Body of pancreas (tissue), 4 donors: ENCODE measurements at regions not wholly inside any gene's neighbourhood (a gene's known extent, or its start where the extent isn't known, plus 50 kb on each side); places are given as distances from the start of the nearest gene placed in this dataset.

ENCODE experiments used
- ATAC-seq: fragments of 150-250 bp; one replicate; pipeline ENCODE4 v1.9.1; 2016
- DNase-seq, 4 donors: peaks; one replicate each; pipeline ENCODE4 v3.0.0-alpha.2; 2019
- H3K27ac ChIP-seq, 4 donors: fragments of 200-600 bp; sonication (generic); 1 replicate in 3 of 4; 2 replicates in 1 of 4; pipeline versions ENCODE4 v1.5.1 to v1.6.1; 2016 to 2019; ENCODE audit warnings: mild to moderate bottlenecking in 1 of 4, mixed read lengths in 1 of 4, moderate library complexity in 1 of 4
- H3K27me3 ChIP-seq, 2 donors: fragments of 200-600 bp; sonication (generic); one replicate each; pipeline ENCODE4 v1.6.0; 2016; ENCODE audit warnings: mild to moderate bottlenecking in 1 of 2
- H3K36me3 ChIP-seq, 2 donors: fragments of 200-600 bp; sonication (generic); replicated peaks in 1 of 2; 2 replicates each; pipeline ENCODE4 v1.5.1; 2016; ENCODE audit warnings: low read depth in 2 of 2; ENCODE audit not compliant: insufficient read depth in 1 of 2
- H3K4me1 ChIP-seq: fragments of 200-600 bp; sonication (generic); one replicate; pipeline ENCODE4 v1.6.0; 2016
- H3K4me3 ChIP-seq, 2 donors: fragments of 200-600 bp; sonication (generic); 1 replicate in 1 of 2; 2 replicates in 1 of 2; pipeline ENCODE4 v1.5.1; 2016 to 2019
- H3K9me3 ChIP-seq, 3 donors: fragments of 200-600 bp; sonication (generic); 1 replicate in 2 of 3; 2 replicates in 1 of 3; pipeline ENCODE4 v1.5.1; 2016
- CTCF ChIP-seq, 7 experiments: fragments of 450-650 bp in 4 of 7; fragments of 200-600 bp in 3 of 7; sonication (generic) in 3 of 7; IDR thresholded peaks; one replicate each; pipeline ENCODE4 v1.5.1; 2016 to 2019; ENCODE audit warnings: antibody characterized with exemption in 7 of 7
- POLR2A ChIP-seq, 3 donors: fragments of 450-650 bp; IDR thresholded peaks; one replicate each; pipeline ENCODE4 v1.6.1; 2016; ENCODE audit warnings: antibody characterized with exemption in 3 of 3, mild to moderate bottlenecking in 2 of 3
- WGBS, 2 donors: methylation state at CpG; one replicate each; pipeline ENCODE4 v1.1.5; 2017; 5-methylcytosine and 5-hydroxymethylcytosine counted together
- intact Hi-C: fragments of 100-400 bp; cut with DNase I; formaldehyde crosslinking; loops from one replicate; pipeline ENCODE4 v1.15.1; 2023

DNA sequence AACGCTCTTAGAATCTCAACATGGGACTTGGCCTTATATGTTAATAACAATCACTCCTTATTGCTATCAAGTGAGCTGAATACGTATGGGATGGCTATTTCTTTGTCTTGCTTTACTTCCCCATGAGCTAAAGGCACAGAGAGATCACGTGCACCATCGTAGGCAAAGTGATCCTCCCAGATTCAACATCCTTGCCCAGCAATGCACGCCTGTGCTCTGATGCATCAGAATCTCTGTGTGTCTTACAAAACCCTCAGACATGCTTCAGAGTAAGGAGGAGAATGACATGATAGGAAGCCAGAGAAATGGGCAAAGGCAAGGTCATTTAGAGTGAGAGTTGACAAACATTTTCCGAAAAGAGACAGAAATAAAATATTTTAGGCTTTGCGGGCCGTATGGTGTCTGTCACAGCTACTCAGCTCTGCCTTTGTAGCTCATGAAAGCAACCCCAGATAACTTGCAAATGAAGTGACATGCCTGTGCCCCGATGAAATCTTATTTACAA is 277.6 kb upstream of the CDH4 start:
- no peak for TF ChIP-seq CTCF (IDR thresholded peaks at IDR 0.05)
- TF ChIP-seq POLR2A (IDR thresholded peaks at IDR 0.05), result no peak
- Histone ChIP-seq H3K36me3 (no peaks in the 10 kb centered on the region), H3K27ac (no peak overlapping the region), H3K9me3 (peaks cover 0 to 6% (median 0%) of the 10 kb centered on the region in 3 donors), H3K27me3 (no peaks in the 10 kb centered on the region), H3K4me3 (no peak overlapping the region), H3K4me1 (no peaks in the 10 kb centered on the region)
- intact Hi-C loops, result no loop called here
- DNase-seq (no peak), ATAC-seq (no peak)
- WGBS, 2 donors, result 63 to 65% methylated on average over 9 of the region's 9 CpGs

- no peak overlapping the region for H3K27ac ChIP-seq
- 77 to 78% methylated on average over 15 of the region's 15 CpGs for WGBS, 2 donors
- H3K4me1 ChIP-seq, result no peaks in the 10 kb centered on the region
- H3K9me3 ChIP-seq, result peaks cover 0 to 11% (median 0%) of the 10 kb centered on the region in 3 donors
- no peaks in the 10 kb centered on the region for H3K36me3 ChIP-seq
- H3K4me3 ChIP-seq, result no peak overlapping the region
- TF ChIP-seq POLR2A (IDR thresholded peaks at IDR 0.05) (no peak), CTCF (IDR thresholded peaks at IDR 0.05) (no peak)
- no peaks in the 10 kb centered on the region for H3K27me3 ChIP-seq
- ATAC-seq (no peak), DNase-seq (no peak)
- intact Hi-C loops, result no loop called here
These were observed 275.9 kb upstream of the CDH4 start for GRCh38 chr20:60976139-60976538.

DNA sequence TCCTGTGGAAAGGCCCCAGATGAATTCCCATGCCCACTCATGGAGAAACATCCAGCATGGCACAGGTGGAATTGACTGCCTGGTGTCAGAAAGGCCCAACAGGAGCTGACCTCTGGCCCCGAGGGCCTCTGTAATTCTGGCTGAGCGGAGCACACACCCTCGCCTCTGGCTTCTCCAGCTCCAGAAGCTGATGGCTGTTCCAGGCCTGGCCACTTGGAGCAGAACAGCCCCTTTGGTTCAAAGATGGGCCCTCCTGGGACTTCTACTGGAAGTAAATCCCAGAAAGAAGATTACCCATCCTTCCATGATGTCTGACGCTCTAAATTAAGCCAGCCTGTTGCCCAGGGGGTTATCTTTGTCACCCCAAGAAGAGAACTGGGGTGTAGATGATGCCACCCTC is 275.1 kb upstream of the CDH4 start:
- intact Hi-C loops, result no loop called here
- H3K27ac ChIP-seq, result no peak overlapping the region
- TF ChIP-seq CTCF (IDR thresholded peaks at IDR 0.05) (no peak), POLR2A (IDR thresholded peaks at IDR 0.05) (no peak)
- H3K4me3 ChIP-seq, result no peak overlapping the region
- peaks cover 0 to 11% (median 0%) of the 10 kb centered on the region in 3 donors for H3K9me3 ChIP-seq
- no peaks in the 10 kb centered on the region for H3K27me3 ChIP-seq
- H3K36me3 ChIP-seq, result no peaks in the 10 kb centered on the region
- H3K4me1 ChIP-seq, result no peaks in the 10 kb centered on the region
- WGBS, 2 donors, result 60 to 78% methylated on average over 1 to 4 of the region's 4 CpGs
- ATAC-seq (no peak), DNase-seq (no peak)

DNA sequence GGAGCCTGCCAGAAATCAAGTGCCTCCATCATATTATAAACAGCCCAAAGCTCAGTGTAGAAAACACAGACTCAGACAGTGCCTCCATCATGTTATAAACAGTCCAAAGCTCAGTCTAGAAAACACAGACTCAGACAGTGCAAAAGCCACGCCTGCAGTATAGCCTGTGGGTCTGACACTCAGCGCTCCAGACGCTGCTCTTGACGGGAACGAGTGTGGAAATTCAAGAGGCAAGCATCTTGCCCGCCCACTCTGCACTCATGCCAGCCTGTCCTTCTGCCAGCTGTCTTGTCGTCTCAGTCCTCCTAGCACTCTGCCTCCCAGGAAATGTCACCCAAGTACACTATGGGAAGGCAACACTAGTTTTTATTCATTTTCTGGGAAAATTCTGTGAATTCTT is 274.2 kb upstream of the CDH4 start:
- ATAC-seq (no peak), DNase-seq (no peak)
- Histone ChIP-seq H3K4me1 (no peaks in the 10 kb centered on the region), H3K27me3 (no peaks in the 10 kb centered on the region), H3K36me3 (no peaks in the 10 kb centered on the region), H3K9me3 (peaks cover 0 to 11% (median 0%) of the 10 kb centered on the region in 3 donors), H3K4me3 (no peak overlapping the region), H3K27ac (no peak overlapping the region)
- intact Hi-C loops, result no loop called here
- WGBS, 2 donors, result 72 to 79% methylated on average over 7 of the region's 7 CpGs
- TF ChIP-seq CTCF (IDR thresholded peaks at IDR 0.05), result no peak
- TF ChIP-seq POLR2A (IDR thresholded peaks at IDR 0.05), result no peak

GRCh38 chr20:60984666-60985065 is 267.4 kb upstream of the CDH4 start:
- DNase-seq (no peak), ATAC-seq (no peak)
- intact Hi-C loops, result no loop called here
- WGBS, 2 donors, result 26 to 28% methylated on average over 7 of the region's 7 CpGs
- H3K4me1 ChIP-seq, result no peaks in the 10 kb centered on the region
- H3K36me3 ChIP-seq, result no peaks in the 10 kb centered on the region
- H3K9me3 ChIP-seq, result peaks cover 0 to 3% (median 0%) of the 10 kb centered on the region in 3 donors
- no peak overlapping the region for H3K27ac ChIP-seq
- no peaks in the 10 kb centered on the region for H3K27me3 ChIP-seq
- no peak overlapping the region for H3K4me3 ChIP-seq
- no peak for TF ChIP-seq POLR2A (IDR thresholded peaks at IDR 0.05)
- no peak for TF ChIP-seq CTCF (IDR thresholded peaks at IDR 0.05)
